ENCODE measurements at regions not wholly inside any gene's neighbourhood (a gene's known extent, or its start where the extent isn't known, plus 50 kb on each side); places are given as distances from the start of the nearest gene placed in this dataset.
"Not testable (repeated sequence)": the region's sequence is repeated elsewhere in the genome, so short reads cannot be mapped to it uniquely, and the experiment has no call there.

GRCh38 chr22:15583007-15583406 lies 55.0 kb downstream of the OR11H1 start:
- H3K27ac Mint-ChIP-seq; H3K9me3 Mint-ChIP-seq; ATAC-seq; H3K4me3 Mint-ChIP-seq; H3K27me3 Mint-ChIP-seq; H3K36me3 Mint-ChIP-seq (ENCODE audit: low read depth); DNase-seq; H3K4me1 Mint-ChIP-seq: not testable (repeated sequence)

GRCh38 chr22:15602199-15602598 lies 74.2 kb downstream of the OR11H1 start:
- H3K4me3 Mint-ChIP-seq; H3K36me3 Mint-ChIP-seq (ENCODE audit: low read depth); DNase-seq; H3K27me3 Mint-ChIP-seq; ATAC-seq; H3K27ac Mint-ChIP-seq; H3K9me3 Mint-ChIP-seq; H3K4me1 Mint-ChIP-seq: not testable (repeated sequence)

- not testable (repeated sequence) for H3K4me3 Mint-ChIP-seq; DNase-seq; H3K9me3 Mint-ChIP-seq; H3K36me3 Mint-ChIP-seq (ENCODE audit: low read depth); H3K27ac Mint-ChIP-seq; ATAC-seq; H3K4me1 Mint-ChIP-seq; H3K27me3 Mint-ChIP-seq
These were observed 75.1 kb downstream of the OR11H1 start for GRCh38 chr22:15603111-15603510.

GRCh38 chr22:15604176-15604575 lies 76.2 kb downstream of the OR11H1 start:
- not testable (repeated sequence) for H3K36me3 Mint-ChIP-seq (ENCODE audit: low read depth); DNase-seq; H3K4me3 Mint-ChIP-seq; H3K9me3 Mint-ChIP-seq; ATAC-seq; H3K27me3 Mint-ChIP-seq; H3K27ac Mint-ChIP-seq; H3K4me1 Mint-ChIP-seq

- H3K27me3 Mint-ChIP-seq; ATAC-seq; H3K4me1 Mint-ChIP-seq; H3K9me3 Mint-ChIP-seq; H3K4me3 Mint-ChIP-seq; H3K36me3 Mint-ChIP-seq (ENCODE audit: low read depth); H3K27ac Mint-ChIP-seq; DNase-seq: not testable (repeated sequence)
These were observed 76.7 kb downstream of the OR11H1 start for GRCh38 chr22:15604679-15605078.

- not testable (repeated sequence) for H3K27me3 Mint-ChIP-seq; DNase-seq; H3K9me3 Mint-ChIP-seq; H3K27ac Mint-ChIP-seq; H3K36me3 Mint-ChIP-seq (ENCODE audit: low read depth); ATAC-seq; H3K4me1 Mint-ChIP-seq; H3K4me3 Mint-ChIP-seq
These were observed 76.9 kb upstream of the POTEH start for GRCh38 chr22:15612906-15613305.

- H3K4me3 Mint-ChIP-seq; H3K9me3 Mint-ChIP-seq; H3K27me3 Mint-ChIP-seq; H3K4me1 Mint-ChIP-seq; H3K27ac Mint-ChIP-seq; ATAC-seq; H3K36me3 Mint-ChIP-seq (ENCODE audit: low read depth); DNase-seq: not testable (repeated sequence)
These were observed 74.7 kb upstream of the POTEH start for GRCh38 chr22:15615136-15615535.

GRCh38 chr22:15628224-15628623 lies 61.6 kb upstream of the POTEH start:
- not testable (repeated sequence) for H3K27ac Mint-ChIP-seq; H3K4me3 Mint-ChIP-seq; H3K27me3 Mint-ChIP-seq; H3K4me1 Mint-ChIP-seq; H3K36me3 Mint-ChIP-seq (ENCODE audit: low read depth); H3K9me3 Mint-ChIP-seq; ATAC-seq; DNase-seq

GRCh38 chr22:15636765-15637164 lies 53.1 kb upstream of the POTEH start:
- not testable (repeated sequence) for H3K9me3 Mint-ChIP-seq; DNase-seq; H3K27ac Mint-ChIP-seq; H3K36me3 Mint-ChIP-seq (ENCODE audit: low read depth); H3K4me1 Mint-ChIP-seq; H3K27me3 Mint-ChIP-seq; H3K4me3 Mint-ChIP-seq; ATAC-seq

- not testable (repeated sequence) for DNase-seq; H3K4me3 Mint-ChIP-seq; H3K27ac Mint-ChIP-seq; H3K27me3 Mint-ChIP-seq; H3K9me3 Mint-ChIP-seq; H3K4me1 Mint-ChIP-seq; ATAC-seq; H3K36me3 Mint-ChIP-seq (ENCODE audit: low read depth)
These were observed 52.4 kb upstream of the POTEH start for GRCh38 chr22:15637471-15637870.

- DNase-seq; H3K9me3 Mint-ChIP-seq; H3K36me3 Mint-ChIP-seq (ENCODE audit: low read depth); H3K27ac Mint-ChIP-seq; H3K27me3 Mint-ChIP-seq; H3K4me3 Mint-ChIP-seq; H3K4me1 Mint-ChIP-seq: not testable (repeated sequence)
- ATAC-seq: peak; percentile 26
These were observed 51.9 kb upstream of the POTEH start for GRCh38 chr22:15637886-15638285.
